HAP-1 (cell line): ENCODE measurements at regions not wholly inside any gene's neighbourhood (a gene's known extent, or its start where the extent isn't known, plus 50 kb on each side); places are given as distances from the start of the nearest gene placed in this dataset.

Experiments used
- DNase-seq, 2 experiments: peaks; one replicate each; pipeline ENCODE4 v3.0.0-alpha.2; 2016 to 2020; ENCODE audit warnings: low spot score in 2 of 2
- H3K27me3 ChIP-seq: fragments of 250-450 bp; sonication (Bioruptor Pico); 2 replicates; pipeline ENCODE4 v1.5.1; 2020; ENCODE audit warnings: low read depth, mild to moderate bottlenecking, moderate library complexity
- H3K36me3 ChIP-seq: fragments of 250-450 bp; sonication (Bioruptor Pico); replicated peaks from 2 replicates; pipeline ENCODE4 v1.5.1; 2020; ENCODE audit warnings: mild to moderate bottlenecking
- H3K4me1 ChIP-seq: fragments of 250-450 bp; sonication (Bioruptor Pico); 2 replicates; pipeline ENCODE4 v1.5.1; 2020; ENCODE audit warnings: mild to moderate bottlenecking
- H3K4me3 ChIP-seq: fragments of 250-450 bp; sonication (Bioruptor Pico); 2 replicates; pipeline ENCODE4 v1.5.1; 2020; ENCODE audit warnings: mild to moderate bottlenecking, moderate library complexity
- H3K9me3 ChIP-seq: fragments of 250-450 bp; sonication (Bioruptor Pico); 2 replicates; pipeline ENCODE4 v1.5.1; 2020; ENCODE audit warnings: mild to moderate bottlenecking, moderate library complexity
- in situ Hi-C: fragments of 300-500 bp; cut with MboI; formaldehyde crosslinking; loops from 3 replicates; pipeline ENCODE4 v1.14.3; 2020; ENCODE audit warnings: low sequenced_read_pairs, inconsistent platforms, mixed read lengths

- Histone ChIP-seq H3K36me3 (no peaks in the 10 kb centered on the region), H3K9me3 (peaks cover 2% of the 10 kb centered on the region; the same call in 1 of the 2 replicates), H3K4me1 (no peaks in the 10 kb centered on the region), H3K27me3 (no peaks in the 10 kb centered on the region), H3K4me3 (no peak overlapping the region)
- no peak for DNase-seq
- in situ Hi-C loops, result no loop called here
Observed at GRCh38 chr17:71727723-71728122, 393.1 kb upstream of the SOX9 start.

GRCh38 chr17:71730871-71731270 lies 389.9 kb upstream of the SOX9 start:
- Histone ChIP-seq H3K27me3 (no peaks in the 10 kb centered on the region), H3K9me3 (peaks cover 2% of the 10 kb centered on the region; the same call in 1 of the 2 replicates), H3K4me1 (no peaks in the 10 kb centered on the region), H3K36me3 (no peaks in the 10 kb centered on the region), H3K4me3 (no peak overlapping the region)
- no peak for DNase-seq
- in situ Hi-C loops, result no loop called here

DNA sequence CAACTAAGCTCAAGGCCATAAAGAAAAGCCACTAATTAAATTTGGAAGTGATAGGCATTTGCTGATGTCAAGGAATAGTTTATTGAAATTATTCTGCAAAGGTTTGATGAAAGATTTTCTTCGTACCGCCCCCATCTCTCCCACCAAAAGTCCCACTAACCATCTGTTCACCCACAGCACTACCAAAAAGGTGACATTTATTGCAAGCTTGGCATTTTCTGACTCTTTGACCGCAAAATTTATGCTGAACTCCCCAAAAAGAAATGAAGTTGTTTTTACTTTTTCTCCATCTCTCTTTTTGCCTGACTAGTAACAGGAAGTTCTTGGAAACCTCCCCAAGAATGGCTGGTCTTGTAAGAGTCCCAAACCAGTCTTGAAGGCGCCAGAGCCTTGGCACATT lies 384.9 kb upstream of the SOX9 start:
- H3K36me3 ChIP-seq, result no peaks in the 10 kb centered on the region
- H3K9me3 ChIP-seq, result no peaks in the 10 kb centered on the region
- H3K27me3 ChIP-seq, result no peaks in the 10 kb centered on the region
- H3K4me1 ChIP-seq, result no peaks in the 10 kb centered on the region
- no peak overlapping the region for H3K4me3 ChIP-seq
- no peak for DNase-seq
- in situ Hi-C loops, result no loop called here

DNA sequence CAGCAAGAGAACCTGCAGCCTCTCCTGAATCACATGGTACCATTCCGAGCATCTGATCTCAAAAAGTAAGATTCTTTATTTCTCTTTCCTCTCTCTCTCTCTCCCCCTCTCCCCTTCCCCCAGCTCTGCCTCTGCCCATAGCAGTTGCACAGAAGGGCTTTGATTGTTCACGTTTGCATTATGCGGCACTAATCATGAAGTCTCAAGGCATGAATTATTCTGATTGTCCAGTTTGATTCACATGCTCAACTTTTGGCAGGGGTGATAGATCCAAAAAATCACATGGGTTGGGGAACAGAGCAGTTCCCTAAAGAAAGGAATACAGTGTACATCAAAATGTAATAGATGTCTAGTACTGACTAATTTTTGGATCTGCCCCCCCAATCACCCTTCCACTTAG lies 380.0 kb upstream of the SOX9 start:
- H3K36me3 ChIP-seq, result no peaks in the 10 kb centered on the region
- in situ Hi-C loops, result no loop called here
- no peaks in the 10 kb centered on the region for H3K27me3 ChIP-seq
- no peaks in the 10 kb centered on the region for H3K4me1 ChIP-seq
- no peak overlapping the region for H3K4me3 ChIP-seq
- DNase-seq, result no peak
- H3K9me3 ChIP-seq, result no peaks in the 10 kb centered on the region

GRCh38 chr17:71741836-71742235 lies 379.0 kb upstream of the SOX9 start:
- Histone ChIP-seq H3K4me3 (no peak overlapping the region), H3K27me3 (no peaks in the 10 kb centered on the region), H3K36me3 (no peaks in the 10 kb centered on the region), H3K4me1 (no peaks in the 10 kb centered on the region), H3K9me3 (no peaks in the 10 kb centered on the region)
- in situ Hi-C loops, result no loop called here
- DNase-seq, result no peak

GRCh38 chr17:71748872-71749271 lies 371.9 kb upstream of the SOX9 start:
- H3K4me3 ChIP-seq, result no peak overlapping the region
- no peaks in the 10 kb centered on the region for H3K36me3 ChIP-seq
- H3K4me1 ChIP-seq, result no peaks in the 10 kb centered on the region
- no peak for DNase-seq
- in situ Hi-C loops, result no loop called here
- H3K27me3 ChIP-seq, result no peaks in the 10 kb centered on the region
- H3K9me3 ChIP-seq, result no peaks in the 10 kb centered on the region

DNA sequence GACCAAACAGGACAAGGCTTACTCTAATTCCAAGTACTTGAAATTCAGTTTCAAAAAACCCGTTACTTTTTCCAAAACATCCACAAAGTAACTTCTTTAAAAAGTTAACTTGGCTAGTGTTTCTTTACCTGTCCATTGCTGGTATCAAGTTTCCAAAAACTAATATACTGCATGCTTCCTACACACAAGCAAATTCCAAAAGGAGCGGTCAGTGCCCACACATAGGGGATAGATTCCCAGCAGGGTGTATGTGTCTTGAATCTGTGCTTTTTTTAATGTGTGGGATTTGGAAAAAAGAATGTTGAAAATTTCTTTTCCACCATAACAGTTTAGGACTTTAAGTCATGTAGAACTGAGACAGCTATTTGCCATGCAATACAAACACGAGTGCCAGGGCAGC lies 367.8 kb upstream of the SOX9 start:
- no peak overlapping the region for H3K4me3 ChIP-seq
- no peak for DNase-seq
- H3K27me3 ChIP-seq, result no peaks in the 10 kb centered on the region
- in situ Hi-C loops, result no loop called here
- no peaks in the 10 kb centered on the region for H3K9me3 ChIP-seq
- H3K4me1 ChIP-seq, result no peaks in the 10 kb centered on the region
- no peaks in the 10 kb centered on the region for H3K36me3 ChIP-seq

DNA sequence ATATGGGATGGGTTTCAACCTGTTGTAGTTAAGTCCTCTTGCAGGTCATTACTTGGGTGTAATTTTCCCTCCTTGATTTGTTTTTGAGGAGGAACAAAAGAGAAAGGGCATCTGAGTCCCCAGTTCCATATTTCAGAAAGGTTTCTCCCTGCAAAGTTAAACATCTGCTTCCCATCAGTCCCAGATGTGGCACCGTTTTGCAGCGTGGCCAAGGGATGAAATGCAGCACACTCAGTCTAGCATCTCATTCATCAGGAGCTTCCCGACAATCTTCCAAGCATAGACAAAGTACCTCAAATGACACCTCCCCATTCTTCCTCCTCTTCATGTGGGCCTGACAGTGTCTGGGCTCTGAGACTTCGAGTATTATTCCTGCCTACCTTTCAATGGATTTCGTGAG lies 363.7 kb upstream of the SOX9 start:
- no peak for DNase-seq
- H3K36me3 ChIP-seq, result no peaks in the 10 kb centered on the region
- no peaks in the 10 kb centered on the region for H3K9me3 ChIP-seq
- H3K4me1 ChIP-seq, result no peaks in the 10 kb centered on the region
- no peaks in the 10 kb centered on the region for H3K27me3 ChIP-seq
- in situ Hi-C loops, result no loop called here
- no peak overlapping the region for H3K4me3 ChIP-seq

- in situ Hi-C loops, result no loop called here
- Histone ChIP-seq H3K36me3 (no peaks in the 10 kb centered on the region), H3K4me3 (no peak overlapping the region), H3K4me1 (no peaks in the 10 kb centered on the region), H3K9me3 (no peaks in the 10 kb centered on the region), H3K27me3 (no peaks in the 10 kb centered on the region)
- no peak for DNase-seq
Observed at GRCh38 chr17:71757956-71758355, 362.9 kb upstream of the SOX9 start.

GRCh38 chr17:71759422-71760060 lies 361.3 kb upstream of the SOX9 start:
- no peaks in the 10 kb centered on the region for H3K27me3 ChIP-seq
- H3K4me3 ChIP-seq, result no peak overlapping the region
- in situ Hi-C loops, result no loop called here
- DNase-seq, result no peak
- H3K9me3 ChIP-seq, result no peaks in the 10 kb centered on the region
- no peaks in the 10 kb centered on the region for H3K4me1 ChIP-seq
- H3K36me3 ChIP-seq, result no peaks in the 10 kb centered on the region

- Histone ChIP-seq H3K36me3 (no peaks in the 10 kb centered on the region), H3K27me3 (no peaks in the 10 kb centered on the region), H3K9me3 (no peaks in the 10 kb centered on the region), H3K4me1 (no peaks in the 10 kb centered on the region), H3K4me3 (no peak overlapping the region)
- DNase-seq, result no peak
- in situ Hi-C loops, result no loop called here
Observed at GRCh38 chr17:71760062-71760720, 360.6 kb upstream of the SOX9 start.

DNA sequence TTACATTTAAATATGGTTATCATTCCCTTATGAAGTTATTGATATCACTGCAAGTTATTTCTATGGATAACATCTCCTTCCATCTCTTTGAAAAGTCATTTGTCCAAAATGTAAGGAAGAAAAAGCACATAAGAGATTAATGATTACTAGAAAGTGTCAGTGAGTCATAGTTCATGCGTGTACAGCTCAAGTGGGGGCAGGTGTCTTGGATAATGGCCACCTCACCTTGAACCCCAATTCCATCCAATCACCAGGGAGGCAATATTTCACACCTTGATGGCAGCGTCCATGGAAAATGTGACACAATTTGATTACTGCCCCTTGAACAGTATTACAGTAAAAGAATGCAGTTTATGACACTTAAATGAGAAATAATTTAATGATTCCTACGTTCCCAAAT lies 358.3 kb upstream of the SOX9 start:
- H3K4me1 ChIP-seq, result no peaks in the 10 kb centered on the region
- no peak overlapping the region for H3K4me3 ChIP-seq
- no peak for DNase-seq
- H3K27me3 ChIP-seq, result no peaks in the 10 kb centered on the region
- no peaks in the 10 kb centered on the region for H3K9me3 ChIP-seq
- in situ Hi-C loops, result no loop called here
- H3K36me3 ChIP-seq, result no peaks in the 10 kb centered on the region

DNA sequence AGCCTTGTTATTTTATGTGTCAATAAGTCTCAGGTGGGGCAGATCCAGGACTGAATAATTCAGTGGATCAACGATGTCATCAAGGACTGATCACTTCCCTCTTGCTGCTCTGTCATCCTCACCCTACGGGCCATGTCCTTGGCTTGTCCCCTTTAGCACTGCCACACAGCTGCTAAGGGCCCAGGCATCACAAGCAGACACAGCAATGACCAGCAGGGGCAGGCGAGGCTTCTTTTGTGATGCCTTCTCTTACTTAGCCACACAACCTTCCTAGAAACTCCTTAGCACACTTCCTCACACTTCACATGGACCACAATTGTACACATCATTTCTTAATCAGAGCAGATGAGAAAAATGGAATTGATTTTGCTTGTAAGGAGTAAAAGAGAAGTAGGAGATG lies 356.3 kb upstream of the SOX9 start:
- in situ Hi-C loops, result no loop called here
- no peak for DNase-seq
- Histone ChIP-seq H3K27me3 (no peaks in the 10 kb centered on the region), H3K9me3 (no peaks in the 10 kb centered on the region), H3K36me3 (no peaks in the 10 kb centered on the region), H3K4me1 (no peaks in the 10 kb centered on the region), H3K4me3 (no peak overlapping the region)

- no peak for DNase-seq
- no peaks in the 10 kb centered on the region for H3K27me3 ChIP-seq
- in situ Hi-C loops, result no loop called here
- H3K4me1 ChIP-seq, result no peaks in the 10 kb centered on the region
- H3K4me3 ChIP-seq, result no peak overlapping the region
- H3K9me3 ChIP-seq, result no peaks in the 10 kb centered on the region
- H3K36me3 ChIP-seq, result no peaks in the 10 kb centered on the region
Observed at GRCh38 chr17:71765437-71765836, 355.4 kb upstream of the SOX9 start.

DNA sequence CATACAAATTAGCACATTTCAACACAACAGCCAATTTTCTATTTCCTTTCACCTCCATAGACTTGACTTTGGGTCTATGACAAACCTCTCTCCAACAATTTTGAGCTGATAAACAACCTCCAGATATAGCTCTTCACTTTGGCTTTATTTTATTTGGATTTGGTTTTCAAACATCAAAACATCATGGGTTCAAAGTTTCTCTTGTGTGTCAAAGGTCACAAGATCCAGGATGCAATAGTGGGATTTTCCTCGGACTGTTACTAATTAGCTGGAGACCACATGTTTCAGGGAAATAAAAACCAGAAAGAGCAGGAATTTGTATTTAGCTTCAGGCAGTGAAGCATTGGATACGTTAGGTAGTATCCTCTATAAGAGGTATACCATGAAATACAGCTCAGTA lies 351.0 kb upstream of the SOX9 start:
- DNase-seq, result no peak
- no peaks in the 10 kb centered on the region for H3K9me3 ChIP-seq
- no peak overlapping the region for H3K4me3 ChIP-seq
- in situ Hi-C loops, result no loop called here
- no peaks in the 10 kb centered on the region for H3K36me3 ChIP-seq
- no peaks in the 10 kb centered on the region for H3K4me1 ChIP-seq
- no peaks in the 10 kb centered on the region for H3K27me3 ChIP-seq
